Right forelimb (tissue), 1 donor: ENCODE measurements at regions not wholly inside any gene's neighbourhood (a gene's known extent, or its start where the extent isn't known, plus 50 kb on each side); places are given as distances from the start of the nearest gene placed in this dataset.

Experiments
- DNase-seq: peaks from one replicate; pipeline ENCODE4 v3.0.0-alpha.2; 2018

- no peak for DNase-seq
Observed at GRCh38 chr11:64501500-64502427, 54.0 kb upstream of the SLC22A11 start.

GRCh38 chr11:64502634-64503033 lies 53.1 kb upstream of the SLC22A11 start:
- DNase-seq, result no peak

- DNase-seq, result no peak
Observed at GRCh38 chr11:64503186-64503753, 52.5 kb upstream of the SLC22A11 start.

- DNase-seq, result no peak
Observed at GRCh38 chr11:64504999-64505398, 50.7 kb upstream of the SLC22A11 start.
